Right lung (tissue), 2 donors: ENCODE measurements at regions not wholly inside any gene's neighbourhood (a gene's known extent, or its start where the extent isn't known, plus 50 kb on each side); places are given as distances from the start of the nearest gene placed in this dataset.

Experiments used
- DNase-seq, 2 donors: peaks; one replicate each; pipeline ENCODE4 v3.0.0-alpha.2; 2013

- DNase-seq = no peak
Measured at GRCh38 chrX:9195199-9195880, 161.4 kb upstream of the FAM9B start.

- DNase-seq = peak; percentile 49 to 54
Measured at GRCh38 chrX:9196961-9197640, 163.2 kb upstream of the FAM9B start.

- DNase-seq = no peak
Measured at GRCh38 chrX:9204560-9204959, 170.6 kb upstream of the FAM9B start.

- DNase-seq = no peak
Measured at GRCh38 chrX:9205599-9206223, 171.8 kb upstream of the FAM9B start.

- no peak for DNase-seq
Measured at GRCh38 chrX:9207142-9207541, 173.2 kb upstream of the FAM9B start.

GRCh38 chrX:9211269-9211668 lies 177.3 kb upstream of the FAM9B start:
- no peak for DNase-seq

GRCh38 chrX:9221781-9222180 lies 187.9 kb upstream of the FAM9B start:
- DNase-seq = peak; percentile 48 to 52

- DNase-seq = no peak
Measured at GRCh38 chrX:9222299-9222698, 188.4 kb upstream of the FAM9B start.

- DNase-seq = no peak
Measured at GRCh38 chrX:9227276-9227675, 193.3 kb upstream of the FAM9B start.

- no peak for DNase-seq
Measured at GRCh38 chrX:9231491-9231890, 197.6 kb upstream of the FAM9B start.

GRCh38 chrX:9233141-9233540 lies 199.2 kb upstream of the FAM9B start:
- peak; percentile 62 to 75 for DNase-seq

- DNase-seq = no peak
Measured at GRCh38 chrX:9234315-9234714, 200.4 kb upstream of the FAM9B start.

GRCh38 chrX:9235722-9236121 lies 201.8 kb upstream of the FAM9B start:
- no peak for DNase-seq

- DNase-seq = no peak
Measured at GRCh38 chrX:9240956-9241355, 207.0 kb upstream of the FAM9B start.

GRCh38 chrX:9241427-9241826 lies 207.5 kb upstream of the FAM9B start:
- DNase-seq = no peak

GRCh38 chrX:9249051-9249846 lies 215.3 kb upstream of the FAM9B start:
- DNase-seq = no peak

- no peak for DNase-seq
Measured at GRCh38 chrX:9252182-9252581, 212.7 kb upstream of the TBL1X start.

- no peak for DNase-seq
Measured at GRCh38 chrX:9253211-9253610, 211.6 kb upstream of the TBL1X start.

- no peak for DNase-seq
Measured at GRCh38 chrX:9257718-9258420, 207.0 kb upstream of the TBL1X start.

GRCh38 chrX:9258421-9259104 lies 206.3 kb upstream of the TBL1X start:
- no peak for DNase-seq

GRCh38 chrX:9260603-9261002 lies 204.3 kb upstream of the TBL1X start:
- no peak for DNase-seq
